GM23248 (cell line): ENCODE measurements at regions not wholly inside any gene's neighbourhood (a gene's known extent, or its start where the extent isn't known, plus 50 kb on each side); places are given as distances from the start of the nearest gene placed in this dataset.

Experiments used
- EZH2 ChIP-seq: fragments of 200-600 bp; sonication (generic); IDR thresholded peaks from 2 replicates; pipeline ENCODE4 v1.6.1; 2018; ENCODE audit warnings: antibody characterized with exemption, mild to moderate bottlenecking; ENCODE audit not compliant: insufficient read depth, poor library complexity, severe bottlenecking
- EZH2phosphoT487 ChIP-seq: fragments of 200-600 bp; sonication (generic); IDR thresholded peaks from 2 replicates; pipeline ENCODE4 v1.6.1; 2018; ENCODE audit warnings: antibody characterized with exemption, moderate library complexity, mild to moderate bottlenecking, low read depth; ENCODE audit not compliant: insufficient read depth

- TF ChIP-seq EZH2: no peak
- no peak for TF ChIP-seq EZH2phosphoT487
Observed at GRCh38 chr2:66753257-66753656, 318.3 kb downstream of the MEIS1 start.
